ENCODE measurements at regions not wholly inside any gene's neighbourhood (a gene's known extent, or its start where the extent isn't known, plus 50 kb on each side); places are given as distances from the start of the nearest gene placed in this dataset.
A peak's percentile ranks its signal among the peaks of the same experiment; 100 is the strongest.

- peak in 1 of 2 donors; percentile 27 for DNase-seq
- Histone ChIP-seq H3K36me3 (no peaks in the 10 kb centered on the region), H3K9me3 (no peaks in the 10 kb centered on the region), H3K27me3 (no peaks in the 10 kb centered on the region), H3K4me3 (no peak overlapping the region), H3K4me1 (no peaks in the 10 kb centered on the region), H3K27ac (no peak overlapping the region)
- intact Hi-C loops (cut with DNase I; ENCODE audit: low total_unique reads) = no loop called here
- TF ChIP-seq POLR2A (IDR thresholded peaks at IDR 0.05) (no peak), CTCF (IDR thresholded peaks at IDR 0.05) (no peak)
Observed at GRCh38 chr7:20064974-20065862, 152.0 kb downstream of the MACC1 start.

- H3K4me1 ChIP-seq = no peaks in the 10 kb centered on the region
- H3K27ac ChIP-seq = no peak overlapping the region
- H3K27me3 ChIP-seq = no peaks in the 10 kb centered on the region
- H3K9me3 ChIP-seq = no peaks in the 10 kb centered on the region
- no peak overlapping the region for H3K4me3 ChIP-seq
- no peak for DNase-seq
- no peaks in the 10 kb centered on the region for H3K36me3 ChIP-seq
- intact Hi-C loops (cut with DNase I; ENCODE audit: low total_unique reads) = no loop called here
- TF ChIP-seq CTCF (IDR thresholded peaks at IDR 0.05) = no peak
- TF ChIP-seq POLR2A (IDR thresholded peaks at IDR 0.05) = no peak
Observed at GRCh38 chr7:20064181-20064970, 152.8 kb downstream of the MACC1 start.

- intact Hi-C loops (cut with DNase I; ENCODE audit: low total_unique reads) = no loop called here
- Histone ChIP-seq H3K27me3 (no peaks in the 10 kb centered on the region), H3K9me3 (no peaks in the 10 kb centered on the region), H3K36me3 (no peaks in the 10 kb centered on the region), H3K4me3 (no peak overlapping the region), H3K4me1 (no peaks in the 10 kb centered on the region), H3K27ac (no peak overlapping the region)
- DNase-seq = no peak
- TF ChIP-seq CTCF (IDR thresholded peaks at IDR 0.05) = no peak
- no peak for TF ChIP-seq POLR2A (IDR thresholded peaks at IDR 0.05)
Observed at GRCh38 chr7:20063644-20064043, 153.5 kb downstream of the MACC1 start.

GRCh38 chr7:20062932-20063331 lies 154.3 kb downstream of the MACC1 start:
- TF ChIP-seq CTCF (IDR thresholded peaks at IDR 0.05) (no peak), POLR2A (IDR thresholded peaks at IDR 0.05) (no peak)
- no peaks in the 10 kb centered on the region for H3K9me3 ChIP-seq
- H3K27ac ChIP-seq = no peak overlapping the region
- H3K4me3 ChIP-seq = no peak overlapping the region
- H3K4me1 ChIP-seq = no peaks in the 10 kb centered on the region
- intact Hi-C loops (cut with DNase I; ENCODE audit: low total_unique reads) = no loop called here
- H3K27me3 ChIP-seq = no peaks in the 10 kb centered on the region
- no peak for DNase-seq
- H3K36me3 ChIP-seq = no peaks in the 10 kb centered on the region
